SK-N-SH treated with all-trans-retinoic acid at 6 μM for 48 hours (cell line): ENCODE measurements at regions not wholly inside any gene's neighbourhood (a gene's known extent, or its start where the extent isn't known, plus 50 kb on each side); places are given as distances from the start of the nearest gene placed in this dataset.

Experiments
- CREB5 ChIP-seq: fragments of 250-450 bp; sonication (Bioruptor Pico); IDR thresholded peaks from 2 replicates; pipeline ENCODE4 v1.5.1; 2020; ENCODE audit warnings: low read depth, mild to moderate bottlenecking, moderate library complexity
- PATZ1 ChIP-seq: fragments of 250-450 bp; sonication (Bioruptor Pico); IDR thresholded peaks from 2 replicates; pipeline ENCODE4 v1.8.0; 2020; ENCODE audit warnings: mild to moderate bottlenecking, moderate library complexity, borderline replicate concordance
- POU6F1 ChIP-seq: fragments of 250-450 bp; sonication (Bioruptor Pico); IDR thresholded peaks from 2 replicates; pipeline ENCODE4 v1.8.0; 2021; ENCODE audit warnings: low read depth, mild to moderate bottlenecking, moderate library complexity, borderline replicate concordance
- SNAI2 ChIP-seq: fragments of 250-450 bp; sonication (Bioruptor Pico); IDR thresholded peaks from 2 replicates; pipeline ENCODE4 v1.5.0; 2020; ENCODE audit warnings: mild to moderate bottlenecking, moderate library complexity
- TOX ChIP-seq: fragments of 250-450 bp; sonication (Bioruptor Pico); IDR thresholded peaks from 2 replicates; pipeline ENCODE4 v1.8.0; 2021; ENCODE audit warnings: mild to moderate bottlenecking, moderate library complexity, borderline replicate concordance
- ZFP30 ChIP-seq: fragments of 450-650 bp; formaldehyde crosslinking; IDR thresholded peaks from 2 replicates; pipeline ENCODE4 v1.5.0; 2022; ENCODE audit warnings: mild to moderate bottlenecking, moderate library complexity

- TF ChIP-seq ZFP30 (CRISPR knock-in tag) = no peak
- TF ChIP-seq PATZ1 (CRISPR knock-in tag) = no peak
- no peak for TF ChIP-seq POU6F1
- no peak for TF ChIP-seq TOX
- no peak for TF ChIP-seq SNAI2
- TF ChIP-seq CREB5 (CRISPR knock-in tag) = no peak
Observed at GRCh38 chrX:45868425-45868824, 667.7 kb upstream of the DIPK2B start.
